ENCODE measurements at regions not wholly inside any gene's neighbourhood (a gene's known extent, or its start where the extent isn't known, plus 50 kb on each side); places are given as distances from the start of the nearest gene placed in this dataset.

- Histone ChIP-seq H3K4me1 (no peaks in the 10 kb centered on the region), H3K36me3 (ENCODE audit: control insufficient read depth, insufficient read depth, low read length) (no peaks in the 10 kb centered on the region), H3K27me3 (replicated peaks; ENCODE audit: control insufficient read depth, insufficient read depth, low read length) (no peaks in the 10 kb centered on the region), H3K4me3 (ENCODE audit: low read depth, low read length) (no peak overlapping the region), H3K9me3 (no peaks in the 10 kb centered on the region)
- Mint-ChIP-seq H3K27me3 (ENCODE audit: insufficient read depth, unreplicated experiment) (no peaks in the 10 kb centered on the region), H3K4me3 (ENCODE audit: unreplicated experiment) (no peak overlapping the region), H3K4me1 (ENCODE audit: low read depth, unreplicated experiment) (no peaks in the 10 kb centered on the region), H3K36me3 (ENCODE audit: insufficient read depth, unreplicated experiment) (no peaks in the 10 kb centered on the region), H3K27ac (ENCODE audit: unreplicated experiment) (no peak overlapping the region), H3K9me3 (ENCODE audit: unreplicated experiment) (no peaks in the 10 kb centered on the region)
- no peak for TF ChIP-seq CTCF (IDR thresholded peaks at IDR 0.05; ENCODE audit: insufficient read depth in 1 of 2, low read depth in 1 of 2, low read length in 1 of 2, severe bottlenecking in 1 of 2, unreplicated experiment in 1 of 2)
- POLR2A ChIA-PET: no interaction called here
- BruUV-seq (replicated peaks): no TSS peak
- intact Hi-C loops (cut with micrococcal nuclease; ENCODE audit: unreplicated experiment): no loop called here
- DNase-seq: no peak
- CTCF ChIA-PET: no interaction called here
Measured at GRCh38 chr3:118101891-118102290, 932.8 kb downstream of the IGSF11 start.

GRCh38 chr3:118102737-118103136, 931.9 kb downstream of the IGSF11 start:
- Histone ChIP-seq H3K27me3 (replicated peaks; ENCODE audit: control insufficient read depth, insufficient read depth, low read length) (no peaks in the 10 kb centered on the region), H3K36me3 (ENCODE audit: control insufficient read depth, insufficient read depth, low read length) (no peaks in the 10 kb centered on the region), H3K4me3 (ENCODE audit: low read depth, low read length) (no peak overlapping the region), H3K4me1 (no peaks in the 10 kb centered on the region), H3K9me3 (no peaks in the 10 kb centered on the region)
- no peak for TF ChIP-seq CTCF (IDR thresholded peaks at IDR 0.05; ENCODE audit: insufficient read depth in 1 of 2, low read depth in 1 of 2, low read length in 1 of 2, severe bottlenecking in 1 of 2, unreplicated experiment in 1 of 2)
- POLR2A ChIA-PET: no interaction called here
- no peak overlapping the region for H3K4me3 Mint-ChIP-seq (ENCODE audit: unreplicated experiment)
- no TSS peak for BruUV-seq (replicated peaks)
- H3K36me3 Mint-ChIP-seq (ENCODE audit: insufficient read depth, unreplicated experiment): no peaks in the 10 kb centered on the region
- no peak overlapping the region for H3K27ac Mint-ChIP-seq (ENCODE audit: unreplicated experiment)
- no peak for DNase-seq
- intact Hi-C loops (cut with micrococcal nuclease; ENCODE audit: unreplicated experiment): no loop called here
- no peaks in the 10 kb centered on the region for H3K27me3 Mint-ChIP-seq (ENCODE audit: insufficient read depth, unreplicated experiment)
- H3K9me3 Mint-ChIP-seq (ENCODE audit: unreplicated experiment): no peaks in the 10 kb centered on the region
- CTCF ChIA-PET: no interaction called here
- H3K4me1 Mint-ChIP-seq (ENCODE audit: low read depth, unreplicated experiment): no peaks in the 10 kb centered on the region

GRCh38 chr3:118108201-118108600, 926.4 kb downstream of the IGSF11 start:
- intact Hi-C loops (cut with micrococcal nuclease; ENCODE audit: unreplicated experiment): no loop called here

More at GRCh38 chr3:118108201-118108600, 926.4 kb downstream of the IGSF11 start:
- H3K4me1 ChIP-seq: no peaks in the 10 kb centered on the region
- no TSS peak for BruUV-seq (replicated peaks)
- H3K27me3 Mint-ChIP-seq (ENCODE audit: insufficient read depth, unreplicated experiment): no peaks in the 10 kb centered on the region
- ChIA-PET CTCF (no interaction called here), POLR2A (no interaction called here)
- no peak overlapping the region for H3K4me3 ChIP-seq (ENCODE audit: low read depth, low read length)
- no peaks in the 10 kb centered on the region for H3K36me3 ChIP-seq (ENCODE audit: control insufficient read depth, insufficient read depth, low read length)
- no peaks in the 10 kb centered on the region for H3K4me1 Mint-ChIP-seq (ENCODE audit: low read depth, unreplicated experiment)
- H3K9me3 ChIP-seq: no peaks in the 10 kb centered on the region
- no peak overlapping the region for H3K27ac Mint-ChIP-seq (ENCODE audit: unreplicated experiment)
- H3K4me3 Mint-ChIP-seq (ENCODE audit: unreplicated experiment): no peak overlapping the region
- TF ChIP-seq CTCF (IDR thresholded peaks at IDR 0.05; ENCODE audit: insufficient read depth in 1 of 2, low read depth in 1 of 2, low read length in 1 of 2, severe bottlenecking in 1 of 2, unreplicated experiment in 1 of 2): no peak
- H3K36me3 Mint-ChIP-seq (ENCODE audit: insufficient read depth, unreplicated experiment): no peaks in the 10 kb centered on the region
- H3K9me3 Mint-ChIP-seq (ENCODE audit: unreplicated experiment): no peaks in the 10 kb centered on the region
- no peaks in the 10 kb centered on the region for H3K27me3 ChIP-seq (replicated peaks; ENCODE audit: control insufficient read depth, insufficient read depth, low read length)
- no peak for DNase-seq
